T-helper 17 cell (primary cell): ENCODE measurements at regions not wholly inside any gene's neighbourhood (a gene's known extent, or its start where the extent isn't known, plus 50 kb on each side); places are given as distances from the start of the nearest gene placed in this dataset.

Experiments
- ATAC-seq: fragments of 150-1000 bp; cut with Tn5 transposase; 2 replicates; pipeline ENCODE4 v1.10.0; 2021; ENCODE audit warnings: mild to moderate bottlenecking, moderate library complexity
- DNase-seq, 3 donors: peaks; one replicate each; pipeline versions ENCODE4 v3.0.0 to v3.0.0-alpha.2; 2020 to 2021
- H3K9me3 ChIP-seq: one replicate; pipeline ENCODE4 v1.7.0; 2013; ENCODE audit warnings: low read length, mild to moderate bottlenecking; ENCODE audit not compliant: control insufficient read depth, poor library complexity, severe bottlenecking
- H3K27ac Mint-ChIP-seq: one replicate; pipeline ENCODE4 v1.8.0; 2022; ENCODE audit warnings: mild to moderate bottlenecking, moderate library complexity, mixed read lengths
- H3K27me3 Mint-ChIP-seq: one replicate; pipeline ENCODE4 v1.8.0; 2022; ENCODE audit warnings: mixed read lengths
- H3K36me3 Mint-ChIP-seq: one replicate; pipeline ENCODE4 v1.8.0; 2022; ENCODE audit warnings: low read depth, mixed read lengths
- H3K4me1 Mint-ChIP-seq: one replicate; pipeline ENCODE4 v1.8.0; 2022; ENCODE audit warnings: mild to moderate bottlenecking, mixed read lengths
- H3K4me3 Mint-ChIP-seq: one replicate; pipeline ENCODE4 v1.8.0; 2022; ENCODE audit warnings: mild to moderate bottlenecking, moderate library complexity, mixed read lengths

DNA sequence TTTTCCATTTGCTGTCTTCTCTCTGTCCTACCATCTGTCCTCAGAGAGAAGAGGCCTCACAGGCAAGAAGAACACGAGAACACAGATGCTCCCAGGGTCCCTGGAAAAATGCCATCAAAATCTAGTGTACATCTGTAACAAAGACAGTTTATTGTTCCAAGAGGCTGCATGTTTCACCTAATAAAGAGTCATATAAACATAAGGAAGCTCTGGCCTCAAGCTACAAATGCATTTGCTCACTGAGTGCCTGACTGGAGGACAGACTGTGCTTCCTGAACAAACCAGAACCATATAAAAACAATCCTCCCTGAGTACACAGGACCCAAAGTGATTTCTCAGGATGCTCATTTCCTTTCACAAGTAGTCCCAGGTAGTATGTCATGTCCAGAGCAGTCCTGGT lies 76.3 kb upstream of the SLC44A3 start:
- ATAC-seq (no peak), DNase-seq (no peak)
- peaks cover 15% of the 10 kb centered on the region for H3K27me3 Mint-ChIP-seq
- H3K9me3 ChIP-seq: no peaks in the 10 kb centered on the region
- no peak overlapping the region for H3K4me3 Mint-ChIP-seq
- no peaks in the 10 kb centered on the region for H3K4me1 Mint-ChIP-seq
- no peak overlapping the region for H3K27ac Mint-ChIP-seq
- H3K36me3 Mint-ChIP-seq: peaks cover 2% of the 10 kb centered on the region

DNA sequence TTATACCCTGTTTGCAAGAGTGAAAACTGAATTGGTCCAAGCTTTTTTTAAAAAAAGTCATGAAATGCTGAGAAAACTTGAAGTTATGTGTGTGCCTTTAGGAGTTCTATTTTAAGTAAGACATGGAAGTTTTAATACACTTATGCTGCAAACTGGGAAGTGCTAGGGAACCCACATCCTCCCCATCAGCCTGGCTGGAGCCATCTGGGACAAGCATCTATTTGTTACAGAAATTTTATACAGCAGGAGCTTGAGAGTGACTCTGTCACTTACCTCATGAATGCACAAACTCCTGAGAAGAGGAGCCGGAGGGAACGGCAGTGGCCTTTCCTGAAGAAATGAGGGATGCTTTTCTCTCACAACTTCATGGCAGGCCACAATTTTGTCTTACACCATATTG lies 78.2 kb upstream of the SLC44A3 start:
- H3K4me3 Mint-ChIP-seq: no peak overlapping the region
- no peaks in the 10 kb centered on the region for H3K9me3 ChIP-seq
- DNase-seq: no peak
- H3K36me3 Mint-ChIP-seq: peaks cover 2% of the 10 kb centered on the region
- H3K27me3 Mint-ChIP-seq: peaks cover 22% of the 10 kb centered on the region
- H3K4me1 Mint-ChIP-seq: no peaks in the 10 kb centered on the region
- no peak overlapping the region for H3K27ac Mint-ChIP-seq
- no peak for ATAC-seq

DNA sequence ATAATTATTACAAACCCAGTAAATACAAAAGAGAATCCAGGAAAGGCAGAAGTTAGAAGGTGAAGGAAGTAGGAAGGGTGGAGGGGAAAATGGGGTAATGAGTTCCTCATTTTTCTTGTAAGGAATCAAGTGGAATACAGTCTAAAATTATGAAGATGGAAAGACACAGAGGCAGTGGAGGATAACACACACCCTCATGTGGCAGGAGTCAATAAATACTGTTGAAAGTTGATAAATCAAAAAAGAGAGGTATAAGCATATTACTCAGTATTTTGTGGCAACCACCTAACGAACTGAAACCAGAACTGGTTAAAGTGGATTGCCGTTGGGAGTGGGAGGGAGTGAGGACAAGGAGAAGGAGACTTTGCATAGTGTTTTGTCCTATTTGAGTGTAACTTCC lies 78.6 kb upstream of the SLC44A3 start:
- Mint-ChIP-seq H3K36me3 (peaks cover 2% of the 10 kb centered on the region), H3K4me1 (no peaks in the 10 kb centered on the region), H3K4me3 (no peak overlapping the region), H3K27ac (no peak overlapping the region), H3K27me3 (peaks cover 22% of the 10 kb centered on the region)
- H3K9me3 ChIP-seq: no peaks in the 10 kb centered on the region
- DNase-seq: no peak
- ATAC-seq: no peak

DNA sequence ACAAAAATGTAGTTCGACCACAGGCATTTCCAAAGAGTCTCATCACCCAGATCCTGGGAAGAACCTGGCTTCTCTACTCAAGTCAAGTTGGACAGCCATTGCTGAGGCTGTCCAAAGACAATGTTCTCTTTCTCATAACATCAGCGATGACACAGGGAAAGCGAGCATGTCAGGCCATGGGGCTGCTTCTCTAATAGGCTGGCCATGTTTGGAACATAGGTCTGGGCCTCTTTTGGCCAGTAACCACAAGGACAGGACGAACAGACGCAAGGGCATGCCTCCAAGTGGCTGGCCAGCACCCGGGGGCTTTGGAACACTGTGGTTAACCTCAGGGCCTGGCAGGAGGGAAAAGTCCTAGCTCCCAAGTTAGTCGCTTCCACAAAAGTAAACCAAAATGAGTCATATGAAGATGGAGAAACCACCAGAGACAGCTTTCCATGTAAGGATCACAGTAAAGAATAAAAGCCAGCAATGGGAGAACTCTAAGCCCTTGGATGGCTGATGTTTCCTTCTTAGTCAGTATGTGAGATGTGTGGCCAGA lies 80.6 kb upstream of the SLC44A3 start:
- ATAC-seq: no peak
- peaks cover 2% of the 10 kb centered on the region for H3K36me3 Mint-ChIP-seq
- no peak overlapping the region for H3K4me3 Mint-ChIP-seq
- no peaks in the 10 kb centered on the region for H3K9me3 ChIP-seq
- no peak for DNase-seq
- peaks cover 25% of the 10 kb centered on the region for H3K27me3 Mint-ChIP-seq
- no peaks in the 10 kb centered on the region for H3K4me1 Mint-ChIP-seq
- no peak overlapping the region for H3K27ac Mint-ChIP-seq

DNA sequence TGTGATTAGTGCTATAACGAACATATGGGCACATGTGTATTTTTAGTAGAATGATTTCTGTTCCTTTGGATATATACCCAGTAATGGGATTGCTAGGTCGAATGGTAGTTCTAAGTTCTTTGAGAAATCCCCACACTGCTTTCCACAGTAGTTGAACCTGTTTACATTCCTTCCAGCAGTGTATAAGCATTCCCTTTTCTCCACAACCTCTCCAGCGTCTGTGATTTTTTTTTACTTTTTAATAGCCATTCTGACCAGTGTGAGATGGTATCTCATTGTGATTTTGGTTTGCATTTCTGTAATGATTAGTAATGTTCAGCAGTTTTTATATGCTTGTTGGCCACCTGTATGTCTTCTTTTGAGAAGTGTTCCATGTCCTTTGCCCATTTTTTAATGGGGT lies 81.8 kb upstream of the SLC44A3 start:
- peaks cover 2% of the 10 kb centered on the region for H3K36me3 Mint-ChIP-seq
- no peak overlapping the region for H3K27ac Mint-ChIP-seq

DNA sequence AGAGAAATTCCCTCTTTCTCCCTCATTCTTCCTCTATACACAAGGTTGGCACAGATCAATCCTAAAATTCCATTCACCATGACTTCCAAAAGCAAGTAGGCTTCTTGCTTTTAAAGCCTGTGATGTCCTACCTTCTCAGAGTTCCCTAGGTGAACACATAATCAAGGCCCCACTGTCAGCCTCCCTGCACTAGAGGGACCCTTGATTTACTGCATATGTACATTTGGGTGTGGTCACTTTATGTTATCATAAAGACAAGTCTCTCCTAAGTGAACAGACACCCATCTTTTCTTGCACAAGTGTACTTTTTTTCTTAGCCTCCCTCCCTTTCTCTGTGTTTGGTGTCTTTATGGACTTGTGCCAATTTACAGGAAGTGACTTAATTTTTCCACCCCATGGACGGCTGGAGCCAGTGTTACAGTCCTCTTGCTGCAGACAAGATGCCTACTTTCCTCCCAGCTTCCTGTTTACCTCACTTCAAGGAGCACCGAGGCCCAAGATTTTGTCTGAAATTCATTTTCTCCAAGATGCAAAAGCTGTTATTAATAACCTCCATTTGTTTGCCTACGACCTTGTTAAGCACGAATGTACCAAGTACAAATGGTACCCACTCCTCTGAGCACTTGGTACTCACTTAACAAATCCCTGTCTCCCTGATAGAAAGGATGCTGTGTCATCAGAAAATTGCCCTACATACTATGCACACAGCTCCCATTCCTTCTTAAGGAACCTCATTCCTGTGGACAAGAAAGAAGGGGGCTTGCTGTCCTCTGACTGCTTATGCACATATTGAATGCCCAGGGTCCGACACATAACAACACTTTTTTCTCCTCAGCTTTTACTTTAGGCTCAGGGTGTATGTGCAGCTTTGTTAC lies 82.8 kb upstream of the SLC44A3 start:
- H3K4me3 Mint-ChIP-seq: no peak overlapping the region
- no peak for DNase-seq
- peaks cover 28% of the 10 kb centered on the region for H3K27me3 Mint-ChIP-seq
- no peak for ATAC-seq
- no peaks in the 10 kb centered on the region for H3K9me3 ChIP-seq
- H3K4me1 Mint-ChIP-seq: no peaks in the 10 kb centered on the region
- H3K27ac Mint-ChIP-seq: no peak overlapping the region
- H3K36me3 Mint-ChIP-seq: no peaks in the 10 kb centered on the region

More for the DNA sequence above, 81.8 kb upstream of the SLC44A3 start:
- ATAC-seq (no peak), DNase-seq (no peak)
- Mint-ChIP-seq H3K27me3 (peaks cover 28% of the 10 kb centered on the region), H3K4me1 (no peaks in the 10 kb centered on the region), H3K4me3 (no peak overlapping the region)
- H3K9me3 ChIP-seq: no peaks in the 10 kb centered on the region

DNA sequence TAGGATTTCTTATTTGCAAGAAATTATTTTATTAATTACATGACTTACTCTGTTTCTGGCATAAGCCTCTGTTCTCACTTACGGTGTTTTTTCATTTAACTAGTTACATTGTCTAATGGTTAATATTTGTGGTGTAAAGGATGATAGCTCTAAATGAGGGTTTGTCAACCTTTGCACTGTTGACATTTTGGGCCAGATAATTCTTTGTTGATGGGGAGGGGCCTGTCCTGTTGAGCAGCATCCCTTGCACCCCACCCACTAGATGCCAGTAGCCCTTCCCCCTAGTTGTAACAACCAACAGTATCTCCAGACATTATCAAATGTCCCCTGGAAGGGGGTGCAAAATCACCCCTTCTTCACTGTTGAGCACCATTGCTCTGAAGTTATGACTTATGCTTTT lies 83.6 kb upstream of the SLC44A3 start:
- Mint-ChIP-seq H3K4me3 (no peak overlapping the region), H3K36me3 (no peaks in the 10 kb centered on the region), H3K27me3 (peaks cover 28% of the 10 kb centered on the region), H3K27ac (no peak overlapping the region), H3K4me1 (no peaks in the 10 kb centered on the region)
- H3K9me3 ChIP-seq: no peaks in the 10 kb centered on the region
- ATAC-seq: no peak
- no peak for DNase-seq

DNA sequence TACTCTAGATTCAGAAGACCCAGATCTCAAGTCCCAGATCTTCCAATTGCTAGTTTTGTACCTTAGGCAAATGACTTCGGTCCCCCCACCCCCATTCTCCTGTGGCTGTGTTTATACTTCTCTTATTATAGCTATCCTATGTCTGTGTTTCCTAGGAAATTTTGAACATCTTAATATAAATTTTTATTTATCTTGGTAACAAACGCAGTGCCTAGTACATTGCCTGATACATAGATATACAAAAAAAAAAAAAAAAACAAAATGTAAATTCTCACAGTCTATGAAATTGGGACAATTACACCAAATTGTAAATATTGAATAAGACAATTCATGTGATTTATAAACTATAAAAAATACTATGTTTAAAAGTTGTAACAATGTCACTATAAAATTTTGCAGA lies 84.1 kb upstream of the SLC44A3 start:
- no peaks in the 10 kb centered on the region for H3K36me3 Mint-ChIP-seq
- peaks cover 28% of the 10 kb centered on the region for H3K27me3 Mint-ChIP-seq
- no peak overlapping the region for H3K27ac Mint-ChIP-seq

DNA sequence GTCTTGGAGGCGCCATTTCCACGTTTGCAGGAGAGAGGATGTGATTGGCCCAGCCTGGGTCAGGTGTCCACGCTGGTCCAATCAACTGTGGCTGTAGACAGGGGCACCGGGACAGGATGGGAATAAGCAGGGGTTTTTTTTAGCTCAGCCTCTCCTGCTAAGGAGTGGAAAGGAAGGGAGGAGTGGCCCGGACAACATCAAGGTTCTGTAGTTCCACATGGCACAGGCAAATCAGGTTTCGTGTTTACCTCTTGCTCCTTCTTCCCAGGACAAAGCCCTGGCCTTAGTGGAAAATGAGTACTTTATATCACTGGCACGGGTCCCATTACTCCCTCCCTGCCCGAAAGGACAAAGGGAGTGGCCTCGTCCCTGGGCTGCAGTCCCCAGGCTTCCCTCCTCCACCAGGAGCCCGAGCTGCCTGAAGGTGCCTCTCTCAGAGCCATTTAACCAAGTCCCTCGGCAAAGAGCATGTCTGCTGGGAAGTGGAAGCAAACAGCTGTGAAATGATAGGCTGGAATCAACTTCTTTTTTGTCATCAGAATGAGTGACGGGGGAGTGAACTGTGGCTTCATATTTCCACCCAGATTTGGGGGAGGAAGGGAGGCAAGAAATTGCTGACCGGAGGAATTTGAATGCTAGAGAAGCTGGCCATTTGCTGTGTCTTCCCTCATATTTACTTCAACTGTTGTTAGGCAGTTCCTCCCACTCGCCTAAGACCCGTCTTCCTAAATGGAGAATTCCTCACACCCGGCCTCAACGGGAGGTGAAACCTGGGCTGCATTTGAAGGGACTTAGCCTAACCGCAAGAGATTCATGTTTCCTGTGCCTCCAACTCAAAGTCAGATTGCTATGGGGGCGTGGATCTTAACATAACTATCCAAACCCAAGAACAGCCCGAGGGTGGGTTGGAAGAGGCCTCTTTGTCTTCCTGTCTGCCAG lies 84.9 kb upstream of the SLC44A3 start:
- DNase-seq (no peak), ATAC-seq (no peak)
- no peaks in the 10 kb centered on the region for H3K36me3 Mint-ChIP-seq
- no peaks in the 10 kb centered on the region for H3K9me3 ChIP-seq
- H3K4me1 Mint-ChIP-seq: no peaks in the 10 kb centered on the region
- H3K27ac Mint-ChIP-seq: no peak overlapping the region
- H3K27me3 Mint-ChIP-seq: peaks cover 32% of the 10 kb centered on the region
- H3K4me3 Mint-ChIP-seq: no peak overlapping the region

More for the DNA sequence above, 84.1 kb upstream of the SLC44A3 start:
- Mint-ChIP-seq H3K4me3 (no peak overlapping the region), H3K4me1 (no peaks in the 10 kb centered on the region)
- DNase-seq (no peak), ATAC-seq (no peak)
- no peaks in the 10 kb centered on the region for H3K9me3 ChIP-seq

DNA sequence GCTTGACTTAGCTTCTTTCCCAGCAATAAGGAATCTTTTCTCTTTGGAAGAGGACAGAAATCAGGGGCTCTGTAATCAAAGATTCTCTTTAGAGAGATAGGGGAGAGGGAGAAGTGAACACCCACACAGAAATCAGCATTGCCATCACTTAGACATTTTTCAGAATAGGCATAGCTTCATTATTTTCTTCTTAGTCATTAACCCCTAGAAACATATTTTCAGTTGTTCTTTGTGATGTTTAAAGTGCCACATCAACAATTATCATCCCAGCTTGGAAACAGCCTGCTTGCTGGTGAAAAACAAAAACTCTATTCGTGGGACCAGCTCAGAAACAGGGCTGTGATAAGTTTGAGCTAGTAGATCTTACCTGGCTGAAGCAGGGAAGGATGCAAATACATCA lies 88.3 kb upstream of the SLC44A3 start:
- Mint-ChIP-seq H3K4me1 (no peaks in the 10 kb centered on the region), H3K27ac (no peak overlapping the region), H3K36me3 (no peaks in the 10 kb centered on the region), H3K27me3 (peaks cover 11% of the 10 kb centered on the region), H3K4me3 (no peak overlapping the region)
- H3K9me3 ChIP-seq: no peaks in the 10 kb centered on the region
- DNase-seq: no peak
- ATAC-seq: no peak

DNA sequence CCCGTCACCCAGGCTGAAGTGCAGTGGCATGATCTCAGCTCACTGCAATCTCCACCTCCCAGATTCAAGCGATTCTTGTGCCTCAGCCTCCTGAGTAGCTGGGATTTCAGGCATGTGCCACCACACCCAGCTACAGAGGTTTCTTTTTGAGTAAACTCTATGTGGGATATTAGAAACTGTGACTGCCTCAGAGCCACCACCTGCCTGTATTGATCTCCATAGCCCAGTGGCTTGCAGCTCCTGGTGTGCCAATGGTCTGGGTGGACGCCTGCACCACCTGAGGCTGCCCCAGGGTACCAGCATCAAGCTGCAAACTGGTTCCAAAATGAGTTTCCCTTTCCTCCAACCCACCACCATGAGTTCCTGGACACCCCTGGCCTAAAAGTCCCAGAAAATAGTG lies 89.7 kb upstream of the SLC44A3 start:
- H3K4me3 Mint-ChIP-seq: no peak overlapping the region
- no peaks in the 10 kb centered on the region for H3K4me1 Mint-ChIP-seq
- ATAC-seq: no peak
- H3K36me3 Mint-ChIP-seq: no peaks in the 10 kb centered on the region
- H3K9me3 ChIP-seq: no peaks in the 10 kb centered on the region
- peaks cover 12% of the 10 kb centered on the region for H3K27me3 Mint-ChIP-seq
- DNase-seq: no peak
- H3K27ac Mint-ChIP-seq: no peak overlapping the region

DNA sequence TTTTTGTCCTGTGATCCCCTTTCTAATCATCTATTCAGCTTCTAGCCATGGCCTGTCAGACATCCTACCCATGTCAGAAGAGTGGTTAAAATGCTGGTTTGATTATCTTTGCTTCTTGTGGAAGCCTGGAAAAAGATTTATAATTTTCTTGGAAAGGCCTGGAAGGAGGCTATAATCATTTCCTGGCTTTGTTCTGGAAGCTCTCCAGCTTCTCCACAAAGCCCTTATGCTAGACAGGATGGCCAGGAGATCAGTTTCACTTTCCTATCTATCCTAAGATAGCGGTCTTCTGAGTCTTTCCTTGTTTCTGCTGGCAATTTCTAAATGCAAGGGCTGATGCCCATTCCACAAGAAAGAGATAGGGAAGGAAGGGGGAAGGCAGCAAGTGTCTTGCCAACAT lies 90.9 kb upstream of the SLC44A3 start:
- DNase-seq (no peak), ATAC-seq (no peak)

More for the DNA sequence above, 90.9 kb upstream of the SLC44A3 start:
- H3K9me3 ChIP-seq: no peaks in the 10 kb centered on the region
- H3K4me1 Mint-ChIP-seq: no peaks in the 10 kb centered on the region
- H3K27me3 Mint-ChIP-seq: peaks cover 12% of the 10 kb centered on the region
- H3K4me3 Mint-ChIP-seq: no peak overlapping the region
- no peaks in the 10 kb centered on the region for H3K36me3 Mint-ChIP-seq
- H3K27ac Mint-ChIP-seq: no peak overlapping the region
